GM12874 (cell line): ENCODE measurements at regions not wholly inside any gene's neighbourhood (a gene's known extent, or its start where the extent isn't known, plus 50 kb on each side); places are given as distances from the start of the nearest gene placed in this dataset.

Experiments used
- CTCF ChIP-seq: IDR thresholded peaks from 2 replicates; pipeline ENCODE4 v1.5.1; 2011; ENCODE audit warnings: low read depth, mild to moderate bottlenecking, control low read depth, low read length, moderate library complexity; ENCODE audit not compliant: insufficient read depth

GRCh38 chr2:186181625-186182024 is 304.4 kb upstream of the ZC3H15 start:
- TF ChIP-seq CTCF, result no peak

- TF ChIP-seq CTCF, result no peak
These were observed 302.7 kb upstream of the ZC3H15 start for GRCh38 chr2:186183406-186183805.

- no peak for TF ChIP-seq CTCF
These were observed 298.2 kb upstream of the ZC3H15 start for GRCh38 chr2:186187854-186188253.

GRCh38 chr2:186189816-186190215 is 296.2 kb upstream of the ZC3H15 start:
- no peak for TF ChIP-seq CTCF

GRCh38 chr2:186195696-186196095 is 290.4 kb upstream of the ZC3H15 start:
- no peak for TF ChIP-seq CTCF

- TF ChIP-seq CTCF, result no peak
These were observed 288.1 kb upstream of the ZC3H15 start for GRCh38 chr2:186197955-186198354.

GRCh38 chr2:186199029-186199428 is 287.0 kb upstream of the ZC3H15 start:
- no peak for TF ChIP-seq CTCF

GRCh38 chr2:186201371-186201770 is 284.7 kb upstream of the ZC3H15 start:
- TF ChIP-seq CTCF, result no peak
